HG03342 (cell line): ENCODE measurements at regions not wholly inside any gene's neighbourhood (a gene's known extent, or its start where the extent isn't known, plus 50 kb on each side); places are given as distances from the start of the nearest gene placed in this dataset.
A peak's percentile ranks its signal among the peaks of the same experiment; 100 is the strongest.
"Not testable (repeated sequence)": the region's sequence is repeated elsewhere in the genome, so short reads cannot be mapped to it uniquely, and the experiment has no call there.

Experiments
- ATAC-seq: cut with Tn5 transposase; IDR thresholded peaks from one replicate; pipeline ENCODE4 v1.9.1; 2021; ENCODE audit warnings: mild to moderate bottlenecking, moderate library complexity; ENCODE audit not compliant: unreplicated experiment

GRCh38 chr12:47378222-47378582 is 298.4 kb upstream of the AMIGO2 start:
- ATAC-seq, result no peak

DNA sequence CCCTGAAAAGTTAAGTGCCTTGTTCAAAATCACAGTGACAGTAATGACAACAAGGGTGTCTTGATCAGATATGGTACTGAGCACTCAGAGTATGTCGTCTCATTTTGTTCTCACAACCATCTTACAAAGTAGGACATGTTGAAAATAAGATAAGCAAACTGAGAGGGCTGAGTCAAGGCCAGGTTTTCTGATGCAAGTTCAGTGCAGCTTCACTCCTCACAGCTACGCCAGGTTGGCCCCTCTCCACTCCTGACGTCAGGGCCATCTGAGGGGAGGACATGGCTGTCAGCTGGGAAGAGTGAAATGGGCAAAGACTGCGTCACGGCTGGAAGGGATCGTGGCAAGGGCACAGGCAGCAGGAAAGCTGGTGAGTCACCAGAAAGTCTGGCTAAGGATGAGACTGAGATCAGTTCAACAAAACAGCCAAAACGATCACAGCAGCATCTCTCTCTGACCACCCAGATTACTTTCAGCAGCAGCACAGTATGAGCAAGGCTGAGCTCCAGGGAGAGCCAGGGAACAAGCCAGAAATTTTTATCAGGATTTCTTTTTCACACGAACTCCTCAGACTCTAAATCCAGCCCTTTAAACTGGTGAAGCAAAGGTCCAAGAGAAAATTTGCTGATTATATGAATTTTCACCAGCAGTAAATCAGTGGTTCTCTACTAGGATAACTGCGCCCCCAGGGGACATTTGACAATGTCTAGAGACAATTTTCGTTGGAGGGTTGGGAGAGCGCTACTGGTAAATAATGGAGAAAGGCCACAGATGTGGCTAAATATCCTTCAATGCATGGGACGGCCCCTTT is 297.9 kb upstream of the AMIGO2 start:
- no peak for ATAC-seq

DNA sequence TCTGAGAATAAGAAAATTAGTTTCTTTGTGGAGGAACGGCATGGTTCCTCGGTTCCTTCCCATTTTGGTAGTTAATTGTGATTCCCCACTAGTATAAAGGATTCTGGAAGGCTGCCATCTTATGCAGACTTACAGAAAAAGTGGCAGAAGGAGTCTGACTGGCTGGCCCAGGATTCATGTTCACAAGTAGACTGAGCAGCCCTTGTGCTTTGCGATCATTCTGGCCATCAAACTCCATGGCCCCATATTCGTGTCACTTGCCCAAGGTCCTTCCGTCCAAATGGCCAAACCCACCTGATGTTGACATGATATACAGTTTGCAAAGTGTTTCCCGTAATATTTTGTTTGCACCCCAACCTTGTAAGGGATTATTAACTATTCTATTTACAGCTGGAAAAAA is 297.2 kb upstream of the AMIGO2 start:
- no peak for ATAC-seq

GRCh38 chr12:47373554-47374150 is 293.9 kb upstream of the AMIGO2 start:
- no peak for ATAC-seq

DNA sequence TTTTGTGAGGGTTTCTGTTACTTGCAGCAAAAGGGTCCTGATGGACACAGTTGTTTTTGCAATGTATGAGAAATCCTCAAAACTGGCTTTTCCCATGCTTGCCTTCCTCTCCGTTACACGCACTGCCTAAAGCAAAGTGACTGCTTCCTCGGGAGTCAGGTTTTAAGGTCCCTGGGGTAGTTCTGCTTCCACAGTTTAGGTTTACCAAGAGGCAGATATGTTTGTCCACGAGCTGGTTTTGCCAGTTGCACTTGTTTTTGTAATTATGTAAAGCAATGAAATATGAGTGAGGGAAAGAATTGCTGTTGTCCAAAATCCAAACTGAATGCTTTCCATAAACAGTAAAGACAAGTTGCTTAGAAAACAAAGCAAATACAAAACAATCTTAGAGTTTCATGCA is 290.7 kb upstream of the AMIGO2 start:
- no peak for ATAC-seq

DNA sequence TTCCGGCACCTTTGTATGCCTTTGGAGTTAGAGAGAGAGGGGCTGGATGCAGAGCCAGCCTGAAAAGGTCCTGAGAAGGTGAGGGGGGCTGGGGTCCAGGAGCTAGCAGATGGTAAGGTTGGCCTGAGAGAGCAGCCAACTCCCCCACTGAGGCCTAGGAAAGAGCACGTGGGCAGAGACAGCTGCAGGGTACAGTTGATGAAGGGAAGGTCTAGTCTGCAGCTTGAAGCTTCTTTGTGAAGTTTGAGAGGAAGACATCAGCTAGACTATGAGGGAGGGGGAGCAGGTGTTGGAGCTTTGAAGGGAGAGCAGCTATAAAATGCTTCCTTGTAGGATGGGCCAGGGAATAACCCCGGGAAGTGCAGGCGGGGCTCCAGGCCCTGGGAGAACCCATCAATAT is 289.3 kb upstream of the AMIGO2 start:
- no peak for ATAC-seq

- ATAC-seq, result no peak
Observed at GRCh38 chr12:47367912-47368537, 288.3 kb upstream of the AMIGO2 start.

DNA sequence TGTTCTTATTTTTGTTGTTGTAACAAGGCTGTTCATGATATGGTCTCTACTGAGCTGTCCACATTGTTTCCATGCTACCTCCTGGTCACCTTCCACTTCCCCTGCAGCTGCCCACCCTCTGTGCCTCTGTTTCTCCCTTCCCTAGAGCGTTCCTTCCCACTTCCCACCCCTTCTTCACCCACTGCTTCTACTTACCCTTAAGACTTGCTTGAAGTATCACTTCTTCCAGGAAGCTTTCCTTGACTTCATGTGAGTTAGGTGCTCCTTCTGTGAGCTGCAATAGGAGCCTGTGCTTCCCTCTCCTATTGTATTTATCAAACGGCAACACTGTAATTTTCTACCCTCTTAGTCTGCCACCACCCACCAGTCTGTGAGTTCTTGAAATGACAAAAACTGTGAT is 286.8 kb upstream of the AMIGO2 start:
- ATAC-seq, result no peak

DNA sequence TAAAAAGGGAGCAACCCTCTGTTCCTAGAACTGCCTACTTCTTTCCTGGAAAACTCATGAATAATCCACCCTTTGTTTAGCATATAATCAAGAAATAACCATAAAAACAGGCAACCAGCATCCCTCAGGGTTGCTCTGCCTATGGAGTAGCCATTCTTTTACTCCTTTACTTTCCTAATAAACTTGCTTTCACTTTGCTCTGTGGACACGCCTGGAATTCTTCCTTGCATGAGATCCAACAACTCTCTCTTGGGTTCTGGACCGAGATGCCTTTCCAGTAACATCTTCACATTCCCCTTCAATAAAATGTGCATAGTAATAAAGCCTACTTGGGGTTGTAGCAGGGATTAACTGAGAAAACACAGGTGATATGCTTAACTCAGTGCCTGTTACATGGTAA is 286.4 kb upstream of the AMIGO2 start:
- no peak for ATAC-seq

DNA sequence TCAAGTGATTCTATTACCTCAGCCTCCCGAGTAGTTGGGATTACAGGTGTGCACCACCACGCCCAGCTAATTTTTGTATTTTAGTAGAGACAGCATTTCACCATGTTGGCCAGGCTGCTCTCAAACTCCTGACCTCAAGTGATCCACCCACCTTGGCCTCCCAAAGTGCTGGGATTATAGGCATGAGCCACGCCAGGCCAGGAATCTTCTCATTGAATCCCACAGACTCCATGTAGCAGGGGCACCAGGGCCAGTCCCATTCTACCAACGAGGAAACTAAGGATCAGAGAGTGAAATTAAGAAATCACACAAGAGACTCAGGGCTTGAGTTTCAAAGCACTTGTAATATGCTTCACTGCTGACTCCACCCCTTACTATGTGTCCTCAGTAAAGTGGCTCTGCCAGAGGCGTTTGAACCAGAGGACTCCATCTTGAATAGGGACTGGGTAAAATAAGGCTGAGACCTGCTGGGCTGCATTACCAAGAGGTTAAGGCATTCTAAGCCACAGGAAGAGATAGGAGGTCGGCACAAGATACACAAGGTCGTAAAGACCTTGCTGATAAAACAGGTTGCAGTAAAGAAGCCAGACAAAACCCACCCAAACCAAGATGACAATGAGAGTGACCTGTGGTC is 285.8 kb upstream of the AMIGO2 start:
- not testable (repeated sequence) for ATAC-seq

- ATAC-seq, result no peak
Observed at GRCh38 chr12:47364261-47364660, 284.5 kb upstream of the AMIGO2 start.

- no peak for ATAC-seq
Observed at GRCh38 chr12:47362126-47362705, 282.5 kb upstream of the AMIGO2 start.

DNA sequence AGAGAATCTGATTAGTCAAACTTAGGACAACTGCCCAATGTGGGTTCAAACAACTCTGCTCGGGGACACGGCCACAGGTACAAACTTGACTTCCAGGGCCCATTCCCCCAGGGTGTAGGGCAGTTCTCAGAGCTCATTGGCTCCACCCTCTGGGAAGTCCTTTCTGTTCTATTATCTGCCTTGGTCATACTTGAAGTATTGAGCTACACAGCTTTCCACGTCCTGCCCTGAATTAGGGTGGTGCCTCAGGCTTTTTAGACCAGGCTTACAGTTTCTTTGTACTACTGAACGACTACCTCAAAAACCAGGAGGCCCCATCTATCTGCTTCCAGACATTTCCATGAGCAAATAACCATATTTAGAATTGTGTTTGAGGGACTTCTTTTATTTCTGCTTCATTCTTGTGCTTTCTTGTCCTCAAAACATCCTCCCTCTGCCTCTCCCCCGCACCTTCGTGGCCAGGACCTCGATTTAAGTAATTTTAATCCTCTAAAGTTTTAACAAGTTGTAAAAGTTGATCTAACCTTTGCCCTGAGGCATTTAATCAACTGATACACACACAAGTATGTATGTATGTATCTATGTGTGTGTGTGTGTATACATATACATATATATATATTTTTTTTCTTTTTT is 281.7 kb upstream of the AMIGO2 start:
- peak; percentile 81 for ATAC-seq

- peak; percentile 15 for ATAC-seq
Observed at GRCh38 chr12:47360771-47361388, 281.1 kb upstream of the AMIGO2 start.

- no peak for ATAC-seq
Observed at GRCh38 chr12:47360093-47360480, 280.3 kb upstream of the AMIGO2 start.

DNA sequence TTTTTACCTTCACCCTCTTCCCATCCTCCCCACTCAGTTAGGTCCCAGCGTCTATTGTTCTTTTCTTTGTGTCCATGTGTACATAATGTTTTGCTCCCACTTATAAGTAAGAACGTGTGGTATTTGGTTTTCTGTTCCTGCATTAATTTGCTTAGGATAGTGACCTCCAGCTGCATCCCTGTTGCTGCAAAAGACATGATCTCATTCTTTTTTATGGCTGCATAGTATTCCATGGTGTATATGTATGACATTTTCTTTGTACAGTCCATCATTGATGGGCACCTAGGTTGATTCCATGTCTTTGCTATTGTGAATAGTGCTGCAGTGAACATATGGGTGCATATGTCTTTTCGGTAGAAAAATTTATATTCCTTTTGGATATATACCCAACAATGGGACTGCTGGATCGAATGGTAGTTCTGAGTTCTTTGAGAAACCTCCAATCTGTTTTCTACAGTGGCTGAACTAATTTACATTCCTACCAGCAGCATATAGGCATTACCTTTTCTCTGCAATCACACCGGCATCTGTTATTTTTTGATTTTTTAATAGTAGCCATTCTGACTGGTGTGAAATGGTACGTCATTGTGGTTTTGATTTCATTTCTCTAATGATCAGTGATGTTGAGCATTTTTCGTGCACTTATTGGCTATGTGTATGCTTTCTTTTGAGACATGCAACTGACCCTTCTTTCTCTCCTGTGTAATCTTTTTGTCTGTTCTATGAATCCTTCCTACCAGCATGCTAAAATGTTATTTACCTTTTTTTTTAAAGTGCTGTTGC is 279.7 kb upstream of the AMIGO2 start:
- no peak for ATAC-seq

GRCh38 chr12:47357006-47357405 is 277.2 kb upstream of the AMIGO2 start:
- not testable (repeated sequence) for ATAC-seq

- ATAC-seq, result peak; percentile 76
Observed at GRCh38 chr12:47356129-47356700, 276.5 kb upstream of the AMIGO2 start.

GRCh38 chr12:47353508-47353907 is 273.7 kb upstream of the AMIGO2 start:
- ATAC-seq, result no peak
